HEK293 (cell line): ENCODE measurements at regions not wholly inside any gene's neighbourhood (a gene's known extent, or its start where the extent isn't known, plus 50 kb on each side); places are given as distances from the start of the nearest gene placed in this dataset.
"Not testable (repeated sequence)": the region's sequence is repeated elsewhere in the genome, so short reads cannot be mapped to it uniquely, and the experiment has no call there.

ENCODE experiments used
- CTCF ChIA-PET: fragments of 350-600 bp; formaldehyde crosslinking; extraction: SDS; loops from one replicate; lab custom pipeline; 2021; ENCODE audit warnings: antibody characterized with exemption; lab: Yijun Ruan, JAX
- POLR2A ChIA-PET: fragments of 300-600 bp; formaldehyde crosslinking; extraction: SDS; loops from one replicate; lab custom pipeline; 2020; ENCODE audit warnings: antibody characterized with exemption, inconsistent platforms; lab: Yijun Ruan, JAX
- H3K27ac ChIP-seq: fragments of 200-500 bp; sonication (Bioruptor generic); 2 replicates; pipeline ENCODE4 v1.5.1; 2014; ENCODE audit warnings: low read depth, low read length, control low read depth, inconsistent platforms; ENCODE audit errors: extremely low read depth
- H3K36me3 ChIP-seq, 2 experiments: fragments of 200-500 bp in 1 of 2; sonication (Bioruptor generic) in 1 of 2; 1 replicate in 1 of 2; 2 replicates in 1 of 2; pipeline ENCODE4 v1.5.1; 2014 to 2017; ENCODE audit warnings: inconsistent platforms in 2 of 2, low read length in 2 of 2; ENCODE audit not compliant: control insufficient read depth in 2 of 2, insufficient read depth in 1 of 2
- H3K4me1 ChIP-seq: fragments of 200-500 bp; sonication (Bioruptor generic); 2 replicates; pipeline ENCODE4 v1.5.1; 2014; ENCODE audit warnings: mild to moderate bottlenecking, low read length, inconsistent platforms; ENCODE audit not compliant: control insufficient read depth, insufficient read depth
- H3K4me3 ChIP-seq: 2 replicates; pipeline ENCODE4 v1.5.1; 2011; ENCODE audit warnings: low read depth, mild to moderate bottlenecking, control low read depth, low read length, moderate library complexity
- H3K9me3 ChIP-seq: fragments of 200-500 bp; sonication (Bioruptor generic); 2 replicates; pipeline ENCODE4 v1.5.1; 2014; ENCODE audit warnings: low read depth, low read length, inconsistent platforms; ENCODE audit not compliant: control insufficient read depth, insufficient read depth
- HOXC10 ChIP-seq: sonication (generic); formaldehyde crosslinking; IDR thresholded peaks from 2 replicates; pipeline ENCODE4 v1.8.1; 2023; ENCODE audit warnings: mild to moderate bottlenecking, missing genetic modification reagents
- KLF16 ChIP-seq: fragments of 450-650 bp; formaldehyde crosslinking; IDR thresholded peaks from 2 replicates; pipeline ENCODE4 v1.5.1; 2017; ENCODE audit warnings: missing biosample characterization, missing genetic modification characterization
- WT1 ChIP-seq: fragments of 450-650 bp; formaldehyde crosslinking; IDR thresholded peaks from 2 replicates; pipeline ENCODE4 v1.5.1; 2016; ENCODE audit warnings: missing biosample characterization, missing genetic modification characterization
- ZFHX2 ChIP-seq: fragments of 450-650 bp; formaldehyde crosslinking; conservative IDR thresholded peaks from 2 replicates; pipeline ENCODE4 v1.5.1; 2016; ENCODE audit warnings: missing biosample characterization, missing genetic modification characterization
- ZFP69B ChIP-seq: fragments of 450-650 bp; formaldehyde crosslinking; IDR thresholded peaks from 2 replicates; pipeline ENCODE4 v1.5.1; 2016; ENCODE audit warnings: missing biosample characterization, missing genetic modification characterization
- ZNF155 ChIP-seq: fragments of 450-650 bp; formaldehyde crosslinking; IDR thresholded peaks from 2 replicates; pipeline ENCODE4 v1.5.1; 2016; ENCODE audit warnings: missing biosample characterization, missing genetic modification characterization
- ZNF214 ChIP-seq: fragments of 450-650 bp; formaldehyde crosslinking; IDR thresholded peaks from 2 replicates; pipeline ENCODE4 v1.5.1; 2017; ENCODE audit warnings: missing biosample characterization, mild to moderate bottlenecking, missing genetic modification characterization, borderline replicate concordance
- ZNF221 ChIP-seq: fragments of 450-650 bp; formaldehyde crosslinking; IDR thresholded peaks from 2 replicates; pipeline ENCODE4 v1.5.1; 2017; ENCODE audit warnings: missing biosample characterization, missing genetic modification characterization, borderline replicate concordance
- ZNF23 ChIP-seq: fragments of 450-650 bp; formaldehyde crosslinking; IDR thresholded peaks from 2 replicates; pipeline ENCODE4 v1.5.1; 2016; ENCODE audit warnings: missing biosample characterization, missing genetic modification characterization, borderline replicate concordance
- ZNF248 ChIP-seq: fragments of 450-650 bp; formaldehyde crosslinking; IDR thresholded peaks from 2 replicates; pipeline ENCODE4 v1.5.1; 2017; ENCODE audit warnings: missing biosample characterization, missing genetic modification characterization
- ZNF266 ChIP-seq: fragments of 450-650 bp; formaldehyde crosslinking; IDR thresholded peaks from 2 replicates; pipeline ENCODE4 v1.5.1; 2016; ENCODE audit warnings: missing biosample characterization, missing genetic modification characterization, low read depth
- ZNF311 ChIP-seq: fragments of 450-650 bp; formaldehyde crosslinking; IDR thresholded peaks from 2 replicates; pipeline ENCODE4 v1.5.1; 2017; ENCODE audit warnings: missing biosample characterization, missing genetic modification characterization, borderline replicate concordance
- ZNF350 ChIP-seq: fragments of 450-650 bp; formaldehyde crosslinking; IDR thresholded peaks from 2 replicates; pipeline ENCODE4 v1.5.0; 2017; ENCODE audit warnings: missing biosample characterization, mild to moderate bottlenecking, missing genetic modification characterization
- ZNF394 ChIP-seq: fragments of 450-650 bp; formaldehyde crosslinking; IDR thresholded peaks from 2 replicates; pipeline ENCODE4 v1.5.1; 2016; ENCODE audit warnings: missing biosample characterization, missing genetic modification characterization, mild to moderate bottlenecking, moderate library complexity, borderline replicate concordance
- ZNF404 ChIP-seq: fragments of 450-650 bp; formaldehyde crosslinking; IDR thresholded peaks from 2 replicates; pipeline ENCODE4 v1.5.1; 2017; ENCODE audit warnings: missing biosample characterization, missing genetic modification characterization
- ZNF626 ChIP-seq: fragments of 450-650 bp; sonication (Bioruptor Pico); formaldehyde crosslinking; IDR thresholded peaks from 2 replicates; pipeline ENCODE4 v1.5.1; 2018; ENCODE audit warnings: missing biosample characterization, missing genetic modification characterization, inconsistent platforms
- ZNF677 ChIP-seq: fragments of 450-650 bp; IDR thresholded peaks from 2 replicates; pipeline ENCODE4 v1.5.0; 2018; ENCODE audit warnings: missing biosample characterization, mild to moderate bottlenecking, missing genetic modification characterization, moderate library complexity
- ZNF747 ChIP-seq: fragments of 450-650 bp; formaldehyde crosslinking; IDR thresholded peaks from 2 replicates; pipeline ENCODE4 v1.5.1; 2016; ENCODE audit warnings: missing biosample characterization, missing genetic modification characterization
- ZNF76 ChIP-seq: fragments of 450-650 bp; formaldehyde crosslinking; IDR thresholded peaks from 2 replicates; pipeline ENCODE4; 2016; ENCODE audit warnings: low read depth, missing biosample characterization, missing genetic modification characterization, borderline replicate concordance

GRCh38 chr7:152594801-152595200 lies 81.1 kb downstream of the XRCC2 start:
- Histone ChIP-seq H3K4me1 (no peaks in the 10 kb centered on the region), H3K36me3 (no peaks in the 10 kb centered on the region), H3K4me3 (no peak overlapping the region), H3K9me3 (no peaks in the 10 kb centered on the region), H3K27ac (no peak overlapping the region)
- no peak for TF ChIP-seq ZNF76 (tag by site-specific recombination)
- CTCF ChIA-PET: no interaction called here
- POLR2A ChIA-PET: interaction anchor here (0.7 kb wide), 1 partner anchor 12 kb away, joined by 3 read pairs; no protein-coding TSS in a partner anchor

GRCh38 chr7:152591976-152592375 lies 84.0 kb downstream of the XRCC2 start:
- no peaks in the 10 kb centered on the region for H3K9me3 ChIP-seq
- no peaks in the 10 kb centered on the region for H3K36me3 ChIP-seq
- TF ChIP-seq ZNF626 (tag by site-specific recombination) (no peak), ZNF677 (tag by site-specific recombination) (no peak), KLF16 (no peak)
- no peak overlapping the region for H3K4me3 ChIP-seq
- no peaks in the 10 kb centered on the region for H3K4me1 ChIP-seq
- CTCF ChIA-PET: no interaction called here
- POLR2A ChIA-PET: no interaction called here
- no peak overlapping the region for H3K27ac ChIP-seq

DNA sequence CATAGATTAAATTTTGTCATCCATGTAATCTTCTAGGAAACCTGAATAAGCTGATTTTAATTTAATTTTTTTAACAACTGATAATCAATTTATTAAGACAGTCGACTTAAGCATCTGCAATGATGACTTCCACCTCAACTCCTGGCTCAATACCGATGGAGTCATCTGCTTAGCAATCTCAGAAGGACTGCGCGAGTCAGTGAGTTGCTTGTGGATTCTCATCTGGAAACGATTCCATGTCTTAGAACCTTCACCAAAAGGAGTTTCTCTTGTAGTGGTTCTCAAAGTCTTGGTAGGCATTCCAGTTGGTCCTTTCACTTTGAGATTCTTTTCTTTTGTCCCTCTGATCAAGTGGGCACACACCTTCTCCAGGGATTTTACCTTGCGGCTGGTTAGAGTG lies 85.5 kb downstream of the XRCC2 start:
- H3K4me1 ChIP-seq: no peaks in the 10 kb centered on the region
- no peak for TF ChIP-seq ZNF248 (tag by site-specific recombination)
- TF ChIP-seq ZNF23 (tag by site-specific recombination): no peak
- TF ChIP-seq WT1 (tag by site-specific recombination): no peak
- TF ChIP-seq ZFHX2 (tag by site-specific recombination): no peak
- no peak for TF ChIP-seq ZNF404 (tag by site-specific recombination)
- TF ChIP-seq HOXC10 (CRISPR knock-in tag): no peak
- no peak for TF ChIP-seq ZNF266 (tag by site-specific recombination)
- TF ChIP-seq ZNF311: no peak
- TF ChIP-seq ZNF214: no peak
- TF ChIP-seq ZFP69B (tag by site-specific recombination): no peak
- no peak for TF ChIP-seq ZNF155
- TF ChIP-seq, all 188 proteins: peak for 0
- Histone ChIP-seq H3K27ac (no peak overlapping the region), H3K36me3 (no peaks in the 10 kb centered on the region), H3K9me3 (no peaks in the 10 kb centered on the region), H3K4me3 (no peak overlapping the region)
- ChIA-PET CTCF (interaction anchor here (0.7 kb wide), 1 partner anchor 234 kb away, joined by 4 read pairs; no protein-coding TSS in a partner anchor), POLR2A (no interaction called here)

- POLR2A ChIA-PET, H3K4me1 ChIP-seq, H3K4me3 ChIP-seq, H3K9me3 ChIP-seq, H3K36me3 ChIP-seq, CTCF ChIA-PET, H3K27ac ChIP-seq: not testable (repeated sequence)
Measured at GRCh38 chr7:152589821-152590220, 86.1 kb downstream of the XRCC2 start.

DNA sequence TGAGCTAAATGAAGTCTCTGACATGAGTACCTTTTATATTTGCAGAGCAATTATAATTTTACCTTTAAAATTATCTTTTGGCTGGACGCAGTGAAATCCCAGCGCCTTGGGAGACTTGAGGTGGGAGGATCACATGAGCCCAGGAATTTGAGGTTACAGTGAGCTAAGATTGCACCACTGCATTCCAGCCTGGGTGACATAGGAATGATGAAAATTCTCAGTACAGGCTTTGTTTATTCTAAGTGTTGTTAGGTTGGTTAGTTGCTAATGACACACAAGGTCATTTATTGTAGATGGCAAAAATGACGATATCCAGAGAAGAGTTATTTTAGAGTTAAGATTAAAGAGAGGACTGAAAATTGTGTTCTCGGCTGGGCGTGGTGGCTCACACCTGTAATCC lies 87.6 kb downstream of the XRCC2 start:
- CTCF ChIA-PET: interaction anchor here (0.8 kb wide), 1 partner anchor 10 kb away, joined by 3 read pairs; no protein-coding TSS in a partner anchor
- no peaks in the 10 kb centered on the region for H3K9me3 ChIP-seq
- POLR2A ChIA-PET: interaction anchor here (0.7 to 1.2 kb wide), 2 partner anchors 9 to 260 kb away, joined by 3 to 4 read pairs; no protein-coding TSS in a partner anchor

More for the DNA sequence above, 87.6 kb downstream of the XRCC2 start:
- no peaks in the 10 kb centered on the region for H3K36me3 ChIP-seq
- TF ChIP-seq ZNF266 (tag by site-specific recombination) (no peak), ZNF221 (tag by site-specific recombination) (no peak), ZNF394 (tag by site-specific recombination) (no peak), ZNF155 (no peak), ZNF747 (tag by site-specific recombination) (no peak), ZNF350 (tag by site-specific recombination) (no peak)
- H3K4me3 ChIP-seq: no peak overlapping the region
- H3K4me1 ChIP-seq: no peaks in the 10 kb centered on the region
- H3K27ac ChIP-seq: no peak overlapping the region
